HG03060 (cell line): ENCODE measurements at regions not wholly inside any gene's neighbourhood (a gene's known extent, or its start where the extent isn't known, plus 50 kb on each side); places are given as distances from the start of the nearest gene placed in this dataset.
A peak's percentile ranks its signal among the peaks of the same experiment; 100 is the strongest.
"Not testable (repeated sequence)": the region's sequence is repeated elsewhere in the genome, so short reads cannot be mapped to it uniquely, and the experiment has no call there.

Experiments
- ATAC-seq: cut with Tn5 transposase; IDR thresholded peaks from one replicate; pipeline ENCODE4 v1.9.1; 2021; ENCODE audit warnings: low read depth, moderate number of reproducible peaks; ENCODE audit not compliant: unreplicated experiment

GRCh38 chr9:109971226-109971625 is 191.2 kb downstream of the PALM2AKAP2 start:
- ATAC-seq, result no peak

GRCh38 chr9:109972026-109972882 is 192.3 kb downstream of the PALM2AKAP2 start:
- ATAC-seq, result peak; percentile 43

GRCh38 chr9:109973336-109973735 is 193.3 kb downstream of the PALM2AKAP2 start:
- no peak for ATAC-seq

GRCh38 chr9:109974143-109974917 is 194.3 kb downstream of the PALM2AKAP2 start:
- peak; percentile 66 for ATAC-seq

- ATAC-seq, result peak; percentile 0
Observed at GRCh38 chr9:109974918-109975276, 194.9 kb downstream of the PALM2AKAP2 start.

- ATAC-seq, result no peak
Observed at GRCh38 chr9:109975574-109976295, 195.7 kb downstream of the PALM2AKAP2 start.

- ATAC-seq, result no peak
Observed at GRCh38 chr9:109976303-109976702, 196.3 kb downstream of the PALM2AKAP2 start.

GRCh38 chr9:109977521-109977920 is 197.5 kb downstream of the PALM2AKAP2 start:
- ATAC-seq, result no peak

GRCh38 chr9:109981091-109981490 is 201.1 kb downstream of the PALM2AKAP2 start:
- no peak for ATAC-seq

GRCh38 chr9:109986521-109986991 is 206.6 kb downstream of the PALM2AKAP2 start:
- no peak for ATAC-seq

- no peak for ATAC-seq
Observed at GRCh38 chr9:109989296-109989695, 209.3 kb downstream of the PALM2AKAP2 start.

- no peak for ATAC-seq
Observed at GRCh38 chr9:109990541-109990940, 210.5 kb downstream of the PALM2AKAP2 start.

GRCh38 chr9:109992293-109992692 is 212.3 kb downstream of the PALM2AKAP2 start:
- ATAC-seq, result no peak

- ATAC-seq, result no peak
Observed at GRCh38 chr9:109993250-109993978, 213.4 kb downstream of the PALM2AKAP2 start.

GRCh38 chr9:109994141-109994540 is 213.8 kb downstream of the C9orf152 start:
- no peak for ATAC-seq

GRCh38 chr9:109996936-109997580 is 210.9 kb downstream of the C9orf152 start:
- no peak for ATAC-seq

GRCh38 chr9:109997682-109998081 is 210.3 kb downstream of the C9orf152 start:
- no peak for ATAC-seq

- not testable (repeated sequence) for ATAC-seq
Observed at GRCh38 chr9:110005521-110005920, 202.4 kb downstream of the C9orf152 start.

GRCh38 chr9:110006657-110007056 is 201.3 kb downstream of the C9orf152 start:
- no peak for ATAC-seq
